Activated naive CD4-positive, alpha-beta T cell treated with anti-CD3 and anti-CD28 coated beads, Interleukin-2, amount 10 ng/mL, durations not matched to agents 7 days and 5 days (primary cell): ENCODE measurements at regions not wholly inside any gene's neighbourhood (a gene's known extent, or its start where the extent isn't known, plus 50 kb on each side); places are given as distances from the start of the nearest gene placed in this dataset.

ENCODE experiments used
- CTCF ChIA-PET: fragments of 350-600 bp; sonication (Branson Sonifier 250); formaldehyde crosslinking; loops from one replicate; lab custom pipeline; 2021; ENCODE audit warnings: antibody characterized with exemption; lab: Charles Lee
- DNase-seq: peaks from one replicate; pipeline ENCODE4 v3.0.0-alpha.2; 2020
- H3K27ac Mint-ChIP-seq: one replicate; pipeline ENCODE4 v1.8.0; 2021; ENCODE audit warnings: mild to moderate bottlenecking, moderate library complexity, mixed read lengths
- H3K27me3 Mint-ChIP-seq: one replicate; pipeline ENCODE4 v1.8.0; 2021; ENCODE audit warnings: mild to moderate bottlenecking, mixed read lengths
- H3K36me3 Mint-ChIP-seq: one replicate; pipeline ENCODE4 v1.8.0; 2021; ENCODE audit warnings: mixed read lengths
- H3K4me1 Mint-ChIP-seq: one replicate; pipeline ENCODE4 v1.8.0; 2021; ENCODE audit warnings: mixed read lengths
- H3K4me3 Mint-ChIP-seq: one replicate; pipeline ENCODE4 v1.8.0; 2021; ENCODE audit warnings: mild to moderate bottlenecking, moderate library complexity, mixed read lengths
- H3K9me3 Mint-ChIP-seq: one replicate; pipeline ENCODE4 v1.8.0; 2021; ENCODE audit warnings: mixed read lengths

GRCh38 chr13:28564030-28564429 lies 69.1 kb upstream of the FLT1 start:
- CTCF ChIA-PET, result no interaction called here
- Mint-ChIP-seq H3K27me3 (peaks cover 19% of the 10 kb centered on the region), H3K4me3 (no peak overlapping the region), H3K36me3 (no peaks in the 10 kb centered on the region), H3K9me3 (no peaks in the 10 kb centered on the region), H3K27ac (no peak overlapping the region), H3K4me1 (no peaks in the 10 kb centered on the region)
- no peak for DNase-seq

- no peak for DNase-seq
- Mint-ChIP-seq H3K36me3 (no peaks in the 10 kb centered on the region), H3K9me3 (no peaks in the 10 kb centered on the region), H3K27ac (no peak overlapping the region), H3K4me3 (no peak overlapping the region), H3K27me3 (peaks cover 15% of the 10 kb centered on the region), H3K4me1 (no peaks in the 10 kb centered on the region)
- CTCF ChIA-PET, result no interaction called here
Observed at GRCh38 chr13:28563609-28564008, 68.7 kb upstream of the FLT1 start.

- no peaks in the 10 kb centered on the region for H3K4me1 Mint-ChIP-seq
- DNase-seq, result no peak
- no peak overlapping the region for H3K4me3 Mint-ChIP-seq
- CTCF ChIA-PET, result no interaction called here
- no peaks in the 10 kb centered on the region for H3K9me3 Mint-ChIP-seq
- no peak overlapping the region for H3K27ac Mint-ChIP-seq
- H3K27me3 Mint-ChIP-seq, result peaks cover 14% of the 10 kb centered on the region
- no peaks in the 10 kb centered on the region for H3K36me3 Mint-ChIP-seq
Observed at GRCh38 chr13:28560612-28561011, 65.7 kb upstream of the FLT1 start.

DNA sequence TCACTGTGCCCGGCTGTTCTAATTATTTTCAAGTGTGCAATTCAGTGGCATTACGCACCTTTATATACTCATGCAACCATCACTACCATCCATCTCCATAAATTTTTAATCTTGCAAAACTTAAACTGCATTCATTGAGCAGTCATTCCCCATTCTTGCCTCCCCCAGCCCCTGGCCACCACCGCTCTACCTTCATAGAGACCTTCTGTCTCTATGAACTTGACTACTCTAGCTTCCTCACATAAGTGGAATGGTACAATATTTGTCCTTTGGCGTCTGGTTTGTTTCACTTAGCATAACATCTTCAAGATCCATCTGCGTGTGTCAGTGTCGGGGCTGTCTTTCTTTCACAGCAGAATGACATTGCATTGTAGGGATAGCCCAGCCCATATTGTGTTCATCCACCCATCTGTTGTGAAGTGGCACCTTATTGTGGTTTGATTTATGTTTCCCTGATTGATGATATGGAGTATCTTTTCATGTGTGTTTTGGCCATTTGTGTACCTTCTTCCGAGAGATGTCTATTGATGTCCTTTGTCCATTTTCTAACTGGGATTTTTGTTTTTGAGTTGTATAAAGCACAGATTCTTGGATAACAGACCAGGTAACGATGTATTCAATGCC lies 64.8 kb upstream of the FLT1 start:
- no peaks in the 10 kb centered on the region for H3K9me3 Mint-ChIP-seq
- peaks cover 14% of the 10 kb centered on the region for H3K27me3 Mint-ChIP-seq
- CTCF ChIA-PET, result interaction anchor here (0.7 kb wide), 1 partner anchor 54 kb away, joined by 4 read pairs; no protein-coding TSS in a partner anchor
- H3K4me3 Mint-ChIP-seq, result no peak overlapping the region
- H3K4me1 Mint-ChIP-seq, result no peaks in the 10 kb centered on the region
- H3K36me3 Mint-ChIP-seq, result no peaks in the 10 kb centered on the region
- no peak for DNase-seq
- H3K27ac Mint-ChIP-seq, result no peak overlapping the region

- H3K27me3 Mint-ChIP-seq, result peaks cover 7% of the 10 kb centered on the region
- H3K4me1 Mint-ChIP-seq, result no peaks in the 10 kb centered on the region
- H3K27ac Mint-ChIP-seq, result no peak overlapping the region
- no peak for DNase-seq
- no peaks in the 10 kb centered on the region for H3K9me3 Mint-ChIP-seq
- CTCF ChIA-PET, result no interaction called here
- no peak overlapping the region for H3K4me3 Mint-ChIP-seq
- no peaks in the 10 kb centered on the region for H3K36me3 Mint-ChIP-seq
Observed at GRCh38 chr13:28558567-28558966, 63.6 kb upstream of the FLT1 start.

DNA sequence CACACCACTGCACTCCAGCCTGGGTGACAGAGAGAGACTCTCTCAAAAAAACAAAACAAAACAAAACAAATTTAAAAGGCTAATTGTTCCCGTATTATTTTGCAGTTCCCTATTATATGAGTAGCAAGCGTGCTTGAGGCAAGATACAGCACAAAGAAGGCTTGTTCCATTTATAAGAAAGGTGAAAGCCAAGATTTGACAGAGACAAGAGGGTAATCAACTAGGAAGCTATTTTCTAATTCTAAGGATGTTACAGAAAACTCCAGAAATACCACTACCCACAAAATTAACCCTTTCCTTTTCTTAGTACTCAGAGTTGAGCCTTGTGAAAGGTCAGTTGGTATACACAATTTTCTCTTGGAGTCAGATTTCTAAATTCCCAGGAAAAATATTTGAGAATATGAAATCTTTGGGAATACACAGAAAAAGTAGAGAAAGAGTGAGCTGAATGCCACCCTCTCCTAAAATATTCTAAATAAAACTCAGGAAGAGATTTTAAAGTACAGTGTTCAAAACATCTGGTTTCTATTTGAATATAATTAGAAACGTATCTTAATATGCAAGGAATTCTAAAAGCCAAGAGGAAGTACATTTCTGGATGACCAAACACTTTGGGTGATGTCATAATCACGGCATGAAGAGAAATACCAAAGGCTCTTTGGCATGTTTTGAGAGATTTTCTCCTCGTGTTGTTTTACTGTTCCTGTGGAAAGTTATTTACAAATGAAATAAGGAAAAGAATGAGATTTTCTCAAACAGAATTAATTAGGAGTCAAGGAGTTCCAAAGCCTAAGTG lies 63.0 kb upstream of the FLT1 start:
- Mint-ChIP-seq H3K4me1 (no peaks in the 10 kb centered on the region), H3K27ac (no peak overlapping the region), H3K9me3 (no peaks in the 10 kb centered on the region), H3K4me3 (no peak overlapping the region), H3K36me3 (no peaks in the 10 kb centered on the region), H3K27me3 (peaks cover 4% of the 10 kb centered on the region)
- DNase-seq, result no peak
- CTCF ChIA-PET, result no interaction called here

DNA sequence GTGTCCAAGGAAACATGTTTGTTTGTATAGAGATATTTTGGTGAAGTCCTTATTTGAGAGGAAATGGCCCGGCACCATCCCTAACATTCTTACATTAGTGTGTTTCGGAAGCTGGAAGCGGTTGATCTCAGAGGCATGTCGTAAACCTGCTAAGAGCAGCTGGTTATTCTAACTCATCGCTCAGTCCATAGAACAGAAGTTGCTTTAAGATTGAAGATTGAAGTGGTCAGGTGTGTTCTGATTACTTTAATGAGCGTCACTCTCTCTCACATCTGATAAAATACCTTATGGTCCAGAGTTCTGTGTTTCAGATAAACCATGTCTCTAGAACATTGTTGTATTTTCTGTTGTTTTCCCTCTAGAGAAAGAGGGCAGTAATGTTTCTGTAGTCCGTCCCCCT lies 60.2 kb upstream of the FLT1 start:
- Mint-ChIP-seq H3K4me3 (no peak overlapping the region), H3K27me3 (peaks cover 4% of the 10 kb centered on the region), H3K36me3 (no peaks in the 10 kb centered on the region), H3K9me3 (no peaks in the 10 kb centered on the region), H3K4me1 (no peaks in the 10 kb centered on the region), H3K27ac (no peak overlapping the region)
- CTCF ChIA-PET, result interaction anchor here (0.7 kb wide), 1 partner anchor 27 kb away, joined by 3 read pairs; no protein-coding TSS in a partner anchor
- no peak for DNase-seq

GRCh38 chr13:28553971-28554370 lies 59.0 kb upstream of the FLT1 start:
- no peak for DNase-seq
- Mint-ChIP-seq H3K27me3 (peaks cover 4% of the 10 kb centered on the region), H3K4me3 (no peak overlapping the region), H3K36me3 (no peaks in the 10 kb centered on the region), H3K4me1 (no peaks in the 10 kb centered on the region), H3K27ac (no peak overlapping the region), H3K9me3 (no peaks in the 10 kb centered on the region)
- CTCF ChIA-PET, result no interaction called here

DNA sequence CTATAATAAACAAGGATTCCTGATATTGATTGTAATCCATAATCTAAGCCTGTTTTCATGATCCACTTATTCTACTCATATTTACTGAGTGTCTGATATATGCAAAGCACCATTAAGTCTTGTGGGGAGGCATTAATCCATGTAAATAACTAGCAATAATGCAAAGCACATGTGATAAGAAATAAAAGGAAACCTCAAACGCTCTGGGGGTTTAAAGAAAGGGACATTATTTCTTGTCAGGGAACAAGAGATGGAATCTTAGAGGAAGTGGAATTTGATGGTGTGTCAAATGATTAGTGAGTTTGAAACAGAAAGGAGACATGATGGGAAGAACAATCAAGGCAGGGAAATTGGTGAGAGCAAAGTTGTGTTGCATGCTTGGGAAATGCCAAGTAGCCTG lies 57.4 kb upstream of the FLT1 start:
- Mint-ChIP-seq H3K27me3 (peaks cover 13% of the 10 kb centered on the region), H3K4me3 (no peak overlapping the region), H3K36me3 (no peaks in the 10 kb centered on the region), H3K4me1 (no peaks in the 10 kb centered on the region), H3K9me3 (no peaks in the 10 kb centered on the region), H3K27ac (no peak overlapping the region)
- DNase-seq, result no peak
- CTCF ChIA-PET, result no interaction called here

DNA sequence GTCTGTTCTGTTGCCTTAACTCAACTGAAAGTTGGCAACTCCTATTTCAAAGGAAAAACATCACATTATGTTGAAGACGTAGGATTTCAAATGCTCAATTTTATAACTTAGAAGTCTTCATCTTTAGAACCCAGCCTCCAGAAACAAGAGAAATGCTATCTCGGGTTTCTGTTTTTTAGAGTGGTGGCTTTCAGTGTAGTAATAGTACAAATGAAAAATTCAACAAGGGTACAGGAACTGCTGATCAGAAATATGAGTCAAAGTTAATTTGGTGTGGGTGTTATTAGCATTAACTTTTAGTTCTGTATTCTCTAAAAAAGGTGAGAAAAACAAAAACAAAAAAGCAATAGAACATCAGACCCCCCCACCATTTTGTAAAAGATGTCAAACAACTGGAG lies 56.6 kb upstream of the FLT1 start:
- H3K27ac Mint-ChIP-seq, result no peak overlapping the region
- H3K9me3 Mint-ChIP-seq, result no peaks in the 10 kb centered on the region
- CTCF ChIA-PET, result no interaction called here
- peaks cover 13% of the 10 kb centered on the region for H3K27me3 Mint-ChIP-seq
- no peak overlapping the region for H3K4me3 Mint-ChIP-seq
- H3K4me1 Mint-ChIP-seq, result no peaks in the 10 kb centered on the region
- H3K36me3 Mint-ChIP-seq, result no peaks in the 10 kb centered on the region
- DNase-seq, result no peak

GRCh38 chr13:28550721-28551497 lies 56.0 kb upstream of the FLT1 start:
- H3K36me3 Mint-ChIP-seq, result no peaks in the 10 kb centered on the region
- CTCF ChIA-PET, result no interaction called here
- H3K27ac Mint-ChIP-seq, result no peak overlapping the region
- no peaks in the 10 kb centered on the region for H3K9me3 Mint-ChIP-seq
- DNase-seq, result no peak
- H3K27me3 Mint-ChIP-seq, result peaks cover 10% of the 10 kb centered on the region
- no peak overlapping the region for H3K4me3 Mint-ChIP-seq
- no peaks in the 10 kb centered on the region for H3K4me1 Mint-ChIP-seq

- no peak overlapping the region for H3K4me3 Mint-ChIP-seq
- CTCF ChIA-PET, result no interaction called here
- H3K27me3 Mint-ChIP-seq, result peaks cover 9% of the 10 kb centered on the region
- no peaks in the 10 kb centered on the region for H3K4me1 Mint-ChIP-seq
- no peak for DNase-seq
- no peaks in the 10 kb centered on the region for H3K9me3 Mint-ChIP-seq
- H3K36me3 Mint-ChIP-seq, result no peaks in the 10 kb centered on the region
- H3K27ac Mint-ChIP-seq, result no peak overlapping the region
Observed at GRCh38 chr13:28550091-28550490, 55.2 kb upstream of the FLT1 start.

DNA sequence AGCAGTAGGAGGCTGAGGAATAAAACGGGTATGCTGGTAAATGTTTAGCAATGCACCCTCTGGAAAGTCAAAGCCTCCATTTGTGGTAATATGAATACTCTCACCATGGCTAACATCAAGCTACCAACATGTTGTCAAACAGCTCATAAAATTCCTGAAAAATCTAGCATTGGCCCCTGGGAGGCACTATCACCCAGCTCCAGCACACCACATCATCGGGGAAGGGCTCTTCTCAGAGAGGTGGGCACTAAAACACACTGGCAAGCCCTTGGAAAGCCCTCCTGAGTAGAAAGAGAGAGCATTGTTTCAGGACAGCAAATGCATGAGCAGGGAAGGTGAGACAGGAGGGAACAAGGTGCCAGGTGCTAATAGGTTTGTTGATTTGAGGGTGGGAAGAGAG lies 53.9 kb upstream of the FLT1 start:
- Mint-ChIP-seq H3K4me3 (no peak overlapping the region), H3K27ac (no peak overlapping the region), H3K36me3 (no peaks in the 10 kb centered on the region), H3K4me1 (no peaks in the 10 kb centered on the region), H3K27me3 (peaks cover 9% of the 10 kb centered on the region), H3K9me3 (no peaks in the 10 kb centered on the region)
- no peak for DNase-seq
- CTCF ChIA-PET, result no interaction called here

GRCh38 chr13:28548468-28548867 lies 53.5 kb upstream of the FLT1 start:
- Mint-ChIP-seq H3K4me1 (no peaks in the 10 kb centered on the region), H3K4me3 (no peak overlapping the region)
- CTCF ChIA-PET, result no interaction called here

More at GRCh38 chr13:28548468-28548867, 53.5 kb upstream of the FLT1 start:
- Mint-ChIP-seq H3K27me3 (peaks cover 9% of the 10 kb centered on the region), H3K27ac (no peak overlapping the region), H3K36me3 (no peaks in the 10 kb centered on the region), H3K9me3 (no peaks in the 10 kb centered on the region)
- DNase-seq, result no peak
